22Rv1 (cell line): ENCODE measurements at regions not wholly inside any gene's neighbourhood (a gene's known extent, or its start where the extent isn't known, plus 50 kb on each side); places are given as distances from the start of the nearest gene placed in this dataset.

Experiments
- H3K27ac ChIP-seq: fragments of 450-650 bp; 2 replicates; pipeline ENCODE4 v1.5.1; 2017
- ZFX ChIP-seq: fragments of 450-650 bp; IDR thresholded peaks from 2 replicates; pipeline ENCODE4 v1.6.1; 2017; ENCODE audit warnings: antibody characterized with exemption, borderline replicate concordance
- TF ChIP-seq, protein P1 (sequence below): fragments of 450-650 bp; IDR thresholded peaks from 2 replicates; pipeline ENCODE4 v1.5.1; 2017; ENCODE audit warnings: mild to moderate bottlenecking

DNA sequence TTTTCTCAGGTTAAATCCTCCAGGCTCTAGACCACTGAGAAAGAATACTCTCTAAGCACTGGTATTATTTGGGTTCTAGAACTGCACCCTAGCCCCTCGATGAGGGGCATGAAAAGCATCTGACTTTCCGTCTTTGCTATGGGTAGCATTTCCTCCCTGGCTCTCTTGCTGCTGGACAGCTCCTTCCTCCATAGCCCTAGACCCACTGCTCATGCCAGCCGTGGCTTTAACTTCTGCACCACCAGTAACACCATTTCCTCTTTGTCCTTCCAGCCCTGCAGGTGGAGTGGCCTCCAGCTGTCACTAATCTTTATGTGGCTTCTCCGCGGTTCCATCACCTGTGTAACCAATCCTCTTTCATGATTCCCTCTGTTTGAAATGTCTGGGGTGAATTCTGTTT lies 194.9 kb downstream of the SCP2D1 start:
- no peak overlapping the region for H3K27ac ChIP-seq
- TF ChIP-seq, protein P1, sequence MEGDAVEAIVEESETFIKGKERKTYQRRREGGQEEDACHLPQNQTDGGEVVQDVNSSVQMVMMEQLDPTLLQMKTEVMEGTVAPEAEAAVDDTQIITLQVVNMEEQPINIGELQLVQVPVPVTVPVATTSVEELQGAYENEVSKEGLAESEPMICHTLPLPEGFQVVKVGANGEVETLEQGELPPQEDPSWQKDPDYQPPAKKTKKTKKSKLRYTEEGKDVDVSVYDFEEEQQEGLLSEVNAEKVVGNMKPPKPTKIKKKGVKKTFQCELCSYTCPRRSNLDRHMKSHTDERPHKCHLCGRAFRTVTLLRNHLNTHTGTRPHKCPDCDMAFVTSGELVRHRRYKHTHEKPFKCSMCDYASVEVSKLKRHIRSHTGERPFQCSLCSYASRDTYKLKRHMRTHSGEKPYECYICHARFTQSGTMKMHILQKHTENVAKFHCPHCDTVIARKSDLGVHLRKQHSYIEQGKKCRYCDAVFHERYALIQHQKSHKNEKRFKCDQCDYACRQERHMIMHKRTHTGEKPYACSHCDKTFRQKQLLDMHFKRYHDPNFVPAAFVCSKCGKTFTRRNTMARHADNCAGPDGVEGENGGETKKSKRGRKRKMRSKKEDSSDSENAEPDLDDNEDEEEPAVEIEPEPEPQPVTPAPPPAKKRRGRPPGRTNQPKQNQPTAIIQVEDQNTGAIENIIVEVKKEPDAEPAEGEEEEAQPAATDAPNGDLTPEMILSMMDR: no peak
- TF ChIP-seq ZFX: no peak

DNA sequence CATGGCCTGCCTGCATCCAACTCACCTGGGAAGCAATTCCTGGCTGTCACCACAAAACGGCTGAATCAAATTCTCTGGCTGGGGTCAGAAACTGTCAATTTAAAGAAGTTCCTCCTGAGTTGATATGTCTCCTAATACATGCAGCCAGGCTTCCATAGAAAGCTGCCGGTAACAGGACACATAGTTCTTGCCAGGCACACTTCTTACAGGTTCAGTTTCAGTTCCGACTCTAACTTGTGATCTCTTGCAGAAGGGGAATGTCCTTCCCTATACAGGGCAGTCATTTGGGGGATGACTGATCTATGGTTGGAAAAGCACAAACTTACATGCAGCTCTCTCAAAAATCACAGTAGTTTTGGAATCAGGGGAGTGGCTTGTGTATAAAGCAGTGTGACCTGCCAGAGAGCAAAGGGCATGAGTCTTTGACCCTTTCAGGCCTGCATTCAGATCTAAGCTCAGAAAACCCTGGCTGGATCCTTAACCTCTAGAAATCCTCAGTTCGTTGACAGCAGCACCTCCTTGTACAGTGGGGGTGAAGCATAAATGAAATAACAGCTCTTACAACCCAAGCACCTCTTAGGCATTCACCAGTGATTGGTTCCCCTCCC lies 195.6 kb downstream of the SCP2D1 start:
- no peak for TF ChIP-seq ZFX
- TF ChIP-seq, protein P1: no peak
- no peak overlapping the region for H3K27ac ChIP-seq

DNA sequence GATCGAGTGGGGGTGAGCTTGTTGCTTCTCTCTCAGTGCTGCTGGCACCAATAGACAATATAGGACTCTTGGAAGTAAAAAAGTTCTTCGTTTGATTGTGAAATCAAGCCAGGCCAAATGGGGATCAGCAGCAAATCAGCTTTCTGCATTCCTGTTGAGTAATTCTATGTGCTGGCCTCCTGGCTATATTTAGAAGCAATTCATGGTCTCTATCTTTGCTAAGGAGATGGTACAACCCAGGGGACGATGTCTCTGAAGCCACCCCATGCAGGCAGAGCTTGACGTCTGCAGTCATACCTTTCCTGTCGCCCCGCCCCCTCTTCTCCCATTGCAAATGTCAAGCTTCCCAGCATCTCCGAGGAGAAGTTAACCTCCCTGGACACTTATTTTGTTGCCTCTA lies 199.1 kb downstream of the SCP2D1 start:
- no peak overlapping the region for H3K27ac ChIP-seq
- TF ChIP-seq, protein P1: no peak
- TF ChIP-seq ZFX: no peak

DNA sequence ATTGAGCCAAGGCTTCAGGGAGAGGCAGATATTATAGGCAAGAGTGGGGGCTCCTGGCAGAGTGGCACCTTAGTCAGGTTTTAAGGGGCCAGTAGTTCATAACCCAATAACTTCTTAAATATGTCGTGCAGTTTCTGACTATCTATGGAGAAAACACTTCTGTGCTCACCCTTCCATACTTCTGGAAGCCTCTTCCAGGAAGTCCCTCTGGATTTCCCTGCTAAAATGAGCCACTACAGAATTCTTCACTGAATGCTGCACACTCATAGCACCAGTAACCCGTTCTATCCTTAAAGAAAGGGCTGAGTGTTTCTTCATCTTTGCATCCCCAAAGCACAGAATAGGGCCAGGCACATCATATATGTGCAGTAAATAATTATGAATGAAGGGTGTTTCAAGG lies 198.5 kb upstream of the SLC24A3 start:
- TF ChIP-seq, protein P1: no peak
- TF ChIP-seq ZFX: no peak
- H3K27ac ChIP-seq: no peak overlapping the region

DNA sequence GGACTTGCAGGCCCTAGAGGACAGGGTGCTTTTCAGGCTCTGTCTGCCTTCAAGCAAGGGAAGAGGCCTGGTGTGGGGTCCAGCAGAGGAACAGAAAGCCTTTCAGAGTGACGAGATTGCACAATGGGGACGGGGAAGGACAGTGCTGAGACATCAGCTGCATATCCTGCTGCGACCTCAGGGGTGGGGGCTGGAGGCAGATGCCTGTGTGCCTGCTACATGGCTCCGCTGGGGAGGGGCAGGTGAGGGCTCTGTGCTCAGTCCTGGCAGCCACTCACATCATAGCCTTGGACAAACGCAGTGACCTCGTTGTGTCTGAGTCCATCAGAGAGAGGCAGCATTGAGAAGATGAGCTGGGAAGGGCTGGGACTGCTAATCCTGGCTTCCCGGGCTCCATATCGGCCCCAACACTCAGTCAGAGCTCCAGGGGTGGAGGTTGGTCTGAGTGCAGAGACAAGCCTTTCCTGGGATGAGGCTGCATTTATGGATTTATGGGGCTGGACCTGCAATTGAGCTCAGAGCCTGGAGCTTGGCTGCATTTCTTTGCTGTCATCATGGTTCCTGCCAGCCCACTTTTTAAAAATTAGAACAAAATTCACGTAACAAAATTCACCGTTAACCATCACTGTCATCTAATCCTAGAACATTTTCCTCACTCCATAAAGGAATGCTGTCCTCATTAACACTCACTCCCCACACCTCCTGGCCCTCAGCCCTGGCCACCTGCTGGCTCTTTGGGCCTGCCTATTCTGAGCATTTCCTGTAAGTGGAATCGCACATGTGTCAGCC lies 196.9 kb upstream of the SLC24A3 start:
- TF ChIP-seq ZFX: no peak
- TF ChIP-seq, protein P1: no peak
- no peak overlapping the region for H3K27ac ChIP-seq

DNA sequence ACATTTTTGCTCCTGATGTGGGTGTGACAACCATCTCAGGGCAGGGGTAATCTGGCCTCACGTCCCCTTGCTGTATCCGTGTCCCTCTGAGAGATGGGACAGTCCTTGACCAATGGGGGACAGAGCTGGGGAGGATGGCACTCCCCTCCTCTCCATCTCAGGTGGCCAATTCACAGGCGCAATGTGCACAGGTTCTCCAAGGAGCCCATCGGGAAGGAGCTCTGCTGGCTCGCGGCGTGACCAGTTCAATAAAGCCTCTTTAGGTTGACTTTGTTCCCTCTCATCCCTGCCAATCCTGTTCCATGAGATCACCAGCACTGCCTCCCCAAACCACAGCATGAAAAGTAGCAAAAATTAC lies 196.3 kb upstream of the SLC24A3 start:
- no peak overlapping the region for H3K27ac ChIP-seq
- no peak for TF ChIP-seq ZFX
- TF ChIP-seq, protein P1: no peak

DNA sequence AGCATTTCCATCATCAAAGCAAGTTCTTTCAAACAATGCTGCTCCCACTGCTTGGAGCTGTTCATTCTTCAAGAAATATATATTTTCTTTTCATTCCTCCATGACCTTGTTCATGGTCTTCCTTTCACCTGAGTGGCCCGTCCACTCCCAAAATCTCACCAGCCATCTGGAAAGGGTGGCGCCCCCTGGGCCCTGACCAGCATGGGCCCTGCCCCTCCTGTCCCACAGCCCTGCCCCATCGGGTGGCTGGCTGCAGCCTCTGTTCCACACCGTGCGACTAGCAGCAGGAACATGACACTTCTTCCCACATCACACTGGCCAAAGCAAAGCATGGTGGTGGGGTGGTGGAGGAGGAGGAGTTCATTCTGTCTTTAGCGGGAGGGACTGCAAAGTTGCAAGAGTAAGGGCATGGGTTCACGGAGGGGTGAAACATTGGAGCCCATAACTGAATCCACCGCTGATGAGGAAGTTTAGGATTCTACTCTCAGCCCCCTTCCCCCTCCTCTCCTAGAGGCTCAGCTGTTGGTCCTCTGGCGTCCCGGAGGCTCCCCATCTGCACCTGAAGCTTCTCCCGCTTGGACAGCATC lies 195.2 kb upstream of the SLC24A3 start:
- no peak overlapping the region for H3K27ac ChIP-seq
- TF ChIP-seq ZFX: no peak
- TF ChIP-seq, protein P1: no peak
